ENCODE measurements at regions not wholly inside any gene's neighbourhood (a gene's known extent, or its start where the extent isn't known, plus 50 kb on each side); places are given as distances from the start of the nearest gene placed in this dataset.

DNA sequence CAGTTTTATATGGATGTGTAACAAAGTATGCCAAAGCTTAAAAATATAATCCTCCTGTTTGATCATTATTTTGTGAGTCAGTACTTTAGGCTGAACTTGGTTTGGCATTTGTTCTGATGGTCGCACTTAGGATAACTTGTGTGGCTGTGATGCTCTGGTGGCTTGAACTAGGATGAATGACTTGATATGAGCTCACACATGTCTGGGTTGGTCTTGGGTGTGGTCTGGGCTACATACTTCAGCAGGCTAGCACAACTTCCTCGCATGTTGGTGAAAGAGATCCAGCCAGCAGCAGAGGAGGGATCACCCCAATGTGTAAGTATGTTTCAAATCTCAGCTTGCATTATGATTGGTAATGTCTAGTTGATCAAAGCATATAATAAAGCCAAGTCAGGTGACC lies 969.1 kb upstream of the PCDH9 start:
- TF ChIP-seq, protein P1, sequence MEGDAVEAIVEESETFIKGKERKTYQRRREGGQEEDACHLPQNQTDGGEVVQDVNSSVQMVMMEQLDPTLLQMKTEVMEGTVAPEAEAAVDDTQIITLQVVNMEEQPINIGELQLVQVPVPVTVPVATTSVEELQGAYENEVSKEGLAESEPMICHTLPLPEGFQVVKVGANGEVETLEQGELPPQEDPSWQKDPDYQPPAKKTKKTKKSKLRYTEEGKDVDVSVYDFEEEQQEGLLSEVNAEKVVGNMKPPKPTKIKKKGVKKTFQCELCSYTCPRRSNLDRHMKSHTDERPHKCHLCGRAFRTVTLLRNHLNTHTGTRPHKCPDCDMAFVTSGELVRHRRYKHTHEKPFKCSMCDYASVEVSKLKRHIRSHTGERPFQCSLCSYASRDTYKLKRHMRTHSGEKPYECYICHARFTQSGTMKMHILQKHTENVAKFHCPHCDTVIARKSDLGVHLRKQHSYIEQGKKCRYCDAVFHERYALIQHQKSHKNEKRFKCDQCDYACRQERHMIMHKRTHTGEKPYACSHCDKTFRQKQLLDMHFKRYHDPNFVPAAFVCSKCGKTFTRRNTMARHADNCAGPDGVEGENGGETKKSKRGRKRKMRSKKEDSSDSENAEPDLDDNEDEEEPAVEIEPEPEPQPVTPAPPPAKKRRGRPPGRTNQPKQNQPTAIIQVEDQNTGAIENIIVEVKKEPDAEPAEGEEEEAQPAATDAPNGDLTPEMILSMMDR (IDR thresholded peaks at IDR 0.05; ENCODE audit: low read depth, low read length): no peak
- no peak for TF ChIP-seq EZH2phosphoT487 (IDR thresholded peaks at IDR 0.05; ENCODE audit: low read depth)
